Calu3 (cell line): ENCODE measurements at regions not wholly inside any gene's neighbourhood (a gene's known extent, or its start where the extent isn't known, plus 50 kb on each side); places are given as distances from the start of the nearest gene placed in this dataset.
"Not testable (repeated sequence)": the region's sequence is repeated elsewhere in the genome, so short reads cannot be mapped to it uniquely, and the experiment has no call there.

Experiments
- BruUV-seq: library from RNA; stranded (reverse); fragments of 400-500 nt; replicated peaks from 2 replicates; lab custom pipeline; 2021; lab: Mats Ljungman, UMichigan
- CTCF ChIA-PET: fragments of 300-600 bp; sonication (Branson Sonifier 250); formaldehyde crosslinking; loops from one replicate; lab custom pipeline; 2022; ENCODE audit warnings: antibody characterized with exemption; lab: Charles Lee
- DNase-seq: peaks from one replicate; pipeline ENCODE4 v3.0.0; 2022
- H3K27ac Mint-ChIP-seq: one replicate; pipeline ENCODE4 v1.8.0; 2022; ENCODE audit warnings: mixed read lengths; ENCODE audit not compliant: unreplicated experiment
- H3K27me3 Mint-ChIP-seq: one replicate; pipeline ENCODE4 v1.8.0; 2022; ENCODE audit warnings: mixed read lengths; ENCODE audit not compliant: unreplicated experiment
- H3K36me3 Mint-ChIP-seq: one replicate; pipeline ENCODE4 v1.8.0; 2022; ENCODE audit warnings: mild to moderate bottlenecking, moderate library complexity, mixed read lengths; ENCODE audit not compliant: insufficient read depth, unreplicated experiment
- H3K4me1 Mint-ChIP-seq: one replicate; pipeline ENCODE4 v1.8.0; 2022; ENCODE audit warnings: mild to moderate bottlenecking, low read depth, mixed read lengths; ENCODE audit not compliant: unreplicated experiment
- H3K4me3 Mint-ChIP-seq: one replicate; pipeline ENCODE4 v1.8.0; 2022; ENCODE audit warnings: mild to moderate bottlenecking, low read depth, moderate library complexity, mixed read lengths; ENCODE audit not compliant: unreplicated experiment
- H3K9me3 Mint-ChIP-seq: one replicate; pipeline ENCODE4 v1.8.0; 2022; ENCODE audit warnings: low read depth, mixed read lengths; ENCODE audit not compliant: unreplicated experiment
- CTCF ChIP-seq: fragments of 200-600 bp; IDR thresholded peaks from one replicate; pipeline ENCODE4 v1.8.0; 2022; ENCODE audit warnings: antibody characterized with exemption; ENCODE audit not compliant: unreplicated experiment
- intact Hi-C: fragments of 100-400 bp; cut with micrococcal nuclease; formaldehyde crosslinking; loops from one replicate; pipeline ENCODE4 v1.10.0; 2022; ENCODE audit not compliant: unreplicated experiment

- H3K27ac Mint-ChIP-seq: no peak overlapping the region
- intact Hi-C loops: loop anchor here (10.0 kb wide), 1 partner anchor 55 kb away; no protein-coding TSS in a partner anchor
- DNase-seq: no peak
Measured at GRCh38 chr9:71269859-71270258, 148.4 kb upstream of the TRPM3 start.

GRCh38 chr9:71268871-71269635 is 147.6 kb upstream of the TRPM3 start:
- DNase-seq: no peak
- Mint-ChIP-seq H3K36me3 (no peaks in the 10 kb centered on the region), H3K4me1 (no peaks in the 10 kb centered on the region), H3K27ac (no peak overlapping the region), H3K27me3 (peaks cover 62% of the 10 kb centered on the region), H3K9me3 (no peaks in the 10 kb centered on the region), H3K4me3 (no peak overlapping the region)
- no peak for TF ChIP-seq CTCF
- CTCF ChIA-PET: no interaction called here
- no TSS peak for BruUV-seq
- intact Hi-C loops: no loop called here

More at GRCh38 chr9:71269859-71270258, 148.4 kb upstream of the TRPM3 start:
- no peak for TF ChIP-seq CTCF
- H3K4me1 Mint-ChIP-seq: no peaks in the 10 kb centered on the region
- no peaks in the 10 kb centered on the region for H3K9me3 Mint-ChIP-seq
- no peak overlapping the region for H3K4me3 Mint-ChIP-seq
- no TSS peak for BruUV-seq
- H3K36me3 Mint-ChIP-seq: no peaks in the 10 kb centered on the region
- CTCF ChIA-PET: no interaction called here
- peaks cover 59% of the 10 kb centered on the region for H3K27me3 Mint-ChIP-seq

GRCh38 chr9:71263451-71263850 is 142.0 kb upstream of the TRPM3 start:
- H3K4me1 Mint-ChIP-seq: no peaks in the 10 kb centered on the region
- DNase-seq: no peak
- H3K9me3 Mint-ChIP-seq: no peaks in the 10 kb centered on the region
- no peaks in the 10 kb centered on the region for H3K36me3 Mint-ChIP-seq
- no peak for TF ChIP-seq CTCF
- CTCF ChIA-PET: no interaction called here
- BruUV-seq: no TSS peak
- no peak overlapping the region for H3K27ac Mint-ChIP-seq
- intact Hi-C loops: no loop called here
- H3K27me3 Mint-ChIP-seq: peaks cover 52% of the 10 kb centered on the region
- H3K4me3 Mint-ChIP-seq: no peak overlapping the region

GRCh38 chr9:71260419-71260818 is 139.0 kb upstream of the TRPM3 start:
- H3K27me3 Mint-ChIP-seq: peaks cover 64% of the 10 kb centered on the region
- CTCF ChIA-PET, intact Hi-C loops, DNase-seq, H3K36me3 Mint-ChIP-seq, H3K4me1 Mint-ChIP-seq, H3K27ac Mint-ChIP-seq, H3K4me3 Mint-ChIP-seq, H3K9me3 Mint-ChIP-seq, BruUV-seq: not testable (repeated sequence)
